Keratinocyte (primary cell): ENCODE measurements at regions not wholly inside any gene's neighbourhood (a gene's known extent, or its start where the extent isn't known, plus 50 kb on each side); places are given as distances from the start of the nearest gene placed in this dataset.

ENCODE experiments used
- DNase-seq: peaks from one replicate; pipeline ENCODE4 v3.0.0-alpha.2; 2011; ENCODE audit warnings: low read depth, missing footprints, low spot score
- FAIRE-seq: peaks from 2 replicates; lab custom pipeline; 2011; peaks lifted over from hg19 to GRCh38; lab: Jason Lieb, UNC
- H2AFZ ChIP-seq: 2 replicates; pipeline ENCODE4 v1.6.0; 2012; ENCODE audit warnings: low read length, control low read depth, inconsistent platforms; ENCODE audit not compliant: control insufficient read depth
- H3K27ac ChIP-seq: 2 replicates; pipeline ENCODE4 v1.5.1; 2011; ENCODE audit warnings: low read length; ENCODE audit not compliant: control insufficient read depth, insufficient read depth
- H3K27me3 ChIP-seq: 3 replicates; pipeline ENCODE4 v1.6.0; 2011; ENCODE audit warnings: low read length; ENCODE audit not compliant: control insufficient read depth, insufficient read depth; ENCODE audit errors: extremely low read depth
- H3K36me3 ChIP-seq, 2 experiments: 2 replicates in 1 of 2; 3 replicates in 1 of 2; pipeline ENCODE4 v1.5.1; 2011; ENCODE audit warnings: low read length in 2 of 2, mild to moderate bottlenecking in 1 of 2; ENCODE audit not compliant: control insufficient read depth in 2 of 2, insufficient read depth in 2 of 2; ENCODE audit errors: extremely low read depth in 1 of 2
- H3K4me1 ChIP-seq: 3 replicates; pipeline ENCODE4 v1.5.1; 2011; ENCODE audit warnings: low read length; ENCODE audit not compliant: control insufficient read depth, insufficient read depth; ENCODE audit errors: extremely low read depth
- H3K4me2 ChIP-seq: 3 replicates; pipeline ENCODE4 v1.6.0; 2011; ENCODE audit warnings: low read depth, low read length; ENCODE audit not compliant: control insufficient read depth, insufficient read depth; ENCODE audit errors: extremely low read depth
- H3K4me3 ChIP-seq, 3 experiments: fragments of 200-600 bp in 1 of 3; sonication (generic) in 1 of 3; 2 replicates in 2 of 3; 3 replicates in 1 of 3; pipeline ENCODE4 v1.5.1; 2011 to 2016; ENCODE audit warnings: low read length in 3 of 3, mild to moderate bottlenecking in 3 of 3, control low read depth in 2 of 3, inconsistent platforms in 1 of 3, low read depth in 1 of 3, mixed read lengths in 1 of 3, mixed run types in 1 of 3, moderate library complexity in 1 of 3; ENCODE audit not compliant: control insufficient read depth in 2 of 3, insufficient read depth in 2 of 3; ENCODE audit errors: extremely low read depth in 1 of 3
- H3K79me2 ChIP-seq: 2 replicates; pipeline ENCODE4 v1.6.0; 2012; ENCODE audit warnings: low read length; ENCODE audit not compliant: control insufficient read depth, insufficient read depth
- H3K9ac ChIP-seq: 3 replicates; pipeline ENCODE4 v1.6.0; 2011; ENCODE audit warnings: low read length; ENCODE audit not compliant: control insufficient read depth, insufficient read depth; ENCODE audit errors: extremely low read depth
- H3K9me1 ChIP-seq: 3 replicates; pipeline ENCODE4 v1.6.0; 2011; ENCODE audit warnings: low read length; ENCODE audit not compliant: control insufficient read depth, insufficient read depth; ENCODE audit errors: extremely low read depth
- H3K9me3 ChIP-seq: 2 replicates; pipeline ENCODE4 v1.5.1; 2012; ENCODE audit warnings: low read depth, low read length; ENCODE audit not compliant: control insufficient read depth
- H4K20me1 ChIP-seq: 3 replicates; pipeline ENCODE4 v1.6.0; 2011; ENCODE audit warnings: low read length; ENCODE audit not compliant: control insufficient read depth, insufficient read depth; ENCODE audit errors: extremely low read depth
- CTCF ChIP-seq, 3 experiments: IDR thresholded peaks in 1 of 3; conservative IDR thresholded peaks in 1 of 3; optimal IDR thresholded peaks in 1 of 3; 2 replicates in 2 of 3; 3 replicates in 1 of 3; pipeline versions ENCODE3 to v1.5.1; 2011; ENCODE audit warnings: low read length in 3 of 3, mild to moderate bottlenecking in 3 of 3, moderate library complexity in 2 of 3, control low read depth in 1 of 3, inconsistent platforms in 1 of 3; ENCODE audit not compliant: insufficient read depth in 2 of 3; ENCODE audit errors: extremely low read depth in 1 of 3
- EZH2 ChIP-seq: IDR thresholded peaks from one replicate; pipeline ENCODE4 v1.6.1; 2012; ENCODE audit warnings: inconsistent platforms, mild to moderate bottlenecking, low read length, moderate library complexity
- dilution Hi-C: fragments of 300-500 bp; cut with MboI; formaldehyde crosslinking; loops from one replicate; pipeline ENCODE4 v1.7.0; 2020; ENCODE audit warnings: low sequenced_read_pairs; ENCODE audit not compliant: extremely low pct_ligation_motif_present

GRCh38 chr16:49078104-49078503, 203.5 kb downstream of the CBLN1 start:
- Histone ChIP-seq H3K79me2 (no peaks in the 10 kb centered on the region), H3K36me3 (no peaks in the 10 kb centered on the region), H3K4me3 (no peak overlapping the region), H3K9me3 (peaks cover 4% of the 10 kb centered on the region), H3K4me1 (no peaks in the 10 kb centered on the region), H3K9ac (no peak overlapping the region), H3K27me3 (no peaks in the 10 kb centered on the region), H4K20me1 (no peaks in the 10 kb centered on the region), H2AFZ (no peak overlapping the region), H3K9me1 (no peaks in the 10 kb centered on the region), H3K4me2 (no peak overlapping the region), H3K27ac (no peak overlapping the region)
- dilution Hi-C loops, result no loop called here
- DNase-seq (no peak), FAIRE-seq (no peak)
- TF ChIP-seq CTCF (optimal IDR thresholded peaks at IDR 0.05 in 1 of 3, IDR thresholded peaks at IDR 0.05 in 1 of 3, conservative IDR thresholded peaks at IDR 0.05 in 1 of 3; ENCODE audit: extremely low read depth in 1 of 3, insufficient read depth in 2 of 3, low read length in 3 of 3) (no peak), EZH2 (no peak)

GRCh38 chr16:49075709-49076108, 205.9 kb downstream of the CBLN1 start:
- no peak for TF ChIP-seq EZH2
- no peak for TF ChIP-seq CTCF (optimal IDR thresholded peaks at IDR 0.05 in 1 of 3, IDR thresholded peaks at IDR 0.05 in 1 of 3, conservative IDR thresholded peaks at IDR 0.05 in 1 of 3; ENCODE audit: extremely low read depth in 1 of 3, insufficient read depth in 2 of 3, low read length in 3 of 3)
- Histone ChIP-seq H3K79me2 (no peaks in the 10 kb centered on the region), H3K9me1 (no peaks in the 10 kb centered on the region), H3K4me1 (no peaks in the 10 kb centered on the region), H2AFZ (no peak overlapping the region), H3K27ac (no peak overlapping the region), H3K9ac (no peak overlapping the region), H4K20me1 (no peaks in the 10 kb centered on the region), H3K9me3 (peaks cover 4% of the 10 kb centered on the region), H3K4me3 (no peak overlapping the region), H3K4me2 (no peak overlapping the region), H3K36me3 (no peaks in the 10 kb centered on the region), H3K27me3 (no peaks in the 10 kb centered on the region)
- DNase-seq, result no peak
- dilution Hi-C loops, result no loop called here
- FAIRE-seq, result no peak
